K562 (cell line): ENCODE measurements at regions not wholly inside any gene's neighbourhood (a gene's known extent, or its start where the extent isn't known, plus 50 kb on each side); places are given as distances from the start of the nearest gene placed in this dataset.

Experiments used
- POLR2AphosphoS5 ChIP-seq: IDR thresholded peaks from 2 replicates; pipeline ENCODE4 v1.6.1; 2011; ENCODE audit warnings: mild to moderate bottlenecking, low read depth, low read length, moderate library complexity; ENCODE audit not compliant: control insufficient read depth, insufficient read depth
- YY1 ChIP-seq, 3 experiments: IDR thresholded peaks; 2 replicates each; pipeline ENCODE4 v1.6.1; 2011; ENCODE audit warnings: low read length in 2 of 3, mild to moderate bottlenecking in 2 of 3, moderate library complexity in 2 of 3, borderline replicate concordance in 1 of 3, control low read depth in 1 of 3, low read depth in 1 of 3; ENCODE audit not compliant: insufficient read depth in 3 of 3, insufficient replicate concordance in 2 of 3, control insufficient read depth in 1 of 3, insufficient read length in 1 of 3; ENCODE audit errors: extremely low read depth in 1 of 3
- ZFP1 ChIP-seq: fragments of 450-650 bp; formaldehyde crosslinking; IDR thresholded peaks from 2 replicates; pipeline ENCODE4 v1.4.0; 2020; ENCODE audit warnings: mild to moderate bottlenecking, mixed read lengths
- TF ChIP-seq, protein P1 (sequence below): fragments of 450-650 bp; formaldehyde crosslinking; IDR thresholded peaks from 2 replicates; pipeline ENCODE4 v1.4.0; 2022; ENCODE audit warnings: missing genetic modification characterization
- TF ChIP-seq, protein P2 (sequence below): fragments of 250-450 bp; sonication (Bioruptor Pico); IDR thresholded peaks from 2 replicates; pipeline ENCODE4 v1.5.0; 2021; ENCODE audit warnings: mild to moderate bottlenecking, moderate library complexity

DNA sequence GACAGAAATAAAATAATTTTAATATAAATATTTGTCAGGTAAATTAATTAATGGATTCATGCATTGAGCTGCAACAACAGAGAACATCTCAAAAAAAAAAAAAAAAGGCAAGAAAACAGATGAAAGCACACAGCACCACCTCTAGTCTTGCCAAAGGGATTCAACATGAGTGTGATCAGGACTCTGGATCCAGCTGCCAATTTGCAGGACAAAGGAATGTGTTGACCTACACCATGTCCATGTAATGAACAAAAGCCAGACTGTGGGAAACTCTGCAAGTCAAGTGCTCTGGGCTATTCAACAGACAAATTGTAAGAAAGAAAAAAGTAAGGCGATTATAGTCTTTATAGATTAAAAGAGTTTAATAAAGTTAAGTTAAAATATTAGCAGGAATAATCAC lies 769.3 kb downstream of the TLR4 start:
- TF ChIP-seq, protein P1, sequence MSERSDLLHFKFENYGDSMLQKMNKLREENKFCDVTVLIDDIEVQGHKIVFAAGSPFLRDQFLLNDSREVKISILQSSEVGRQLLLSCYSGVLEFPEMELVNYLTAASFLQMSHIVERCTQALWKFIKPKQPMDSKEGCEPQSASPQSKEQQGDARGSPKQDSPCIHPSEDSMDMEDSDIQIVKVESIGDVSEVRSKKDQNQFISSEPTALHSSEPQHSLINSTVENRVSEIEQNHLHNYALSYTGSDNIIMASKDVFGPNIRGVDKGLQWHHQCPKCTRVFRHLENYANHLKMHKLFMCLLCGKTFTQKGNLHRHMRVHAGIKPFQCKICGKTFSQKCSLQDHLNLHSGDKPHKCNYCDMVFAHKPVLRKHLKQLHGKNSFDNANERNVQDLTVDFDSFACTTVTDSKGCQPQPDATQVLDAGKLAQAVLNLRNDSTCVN, result no peak
- TF ChIP-seq, protein P2, sequence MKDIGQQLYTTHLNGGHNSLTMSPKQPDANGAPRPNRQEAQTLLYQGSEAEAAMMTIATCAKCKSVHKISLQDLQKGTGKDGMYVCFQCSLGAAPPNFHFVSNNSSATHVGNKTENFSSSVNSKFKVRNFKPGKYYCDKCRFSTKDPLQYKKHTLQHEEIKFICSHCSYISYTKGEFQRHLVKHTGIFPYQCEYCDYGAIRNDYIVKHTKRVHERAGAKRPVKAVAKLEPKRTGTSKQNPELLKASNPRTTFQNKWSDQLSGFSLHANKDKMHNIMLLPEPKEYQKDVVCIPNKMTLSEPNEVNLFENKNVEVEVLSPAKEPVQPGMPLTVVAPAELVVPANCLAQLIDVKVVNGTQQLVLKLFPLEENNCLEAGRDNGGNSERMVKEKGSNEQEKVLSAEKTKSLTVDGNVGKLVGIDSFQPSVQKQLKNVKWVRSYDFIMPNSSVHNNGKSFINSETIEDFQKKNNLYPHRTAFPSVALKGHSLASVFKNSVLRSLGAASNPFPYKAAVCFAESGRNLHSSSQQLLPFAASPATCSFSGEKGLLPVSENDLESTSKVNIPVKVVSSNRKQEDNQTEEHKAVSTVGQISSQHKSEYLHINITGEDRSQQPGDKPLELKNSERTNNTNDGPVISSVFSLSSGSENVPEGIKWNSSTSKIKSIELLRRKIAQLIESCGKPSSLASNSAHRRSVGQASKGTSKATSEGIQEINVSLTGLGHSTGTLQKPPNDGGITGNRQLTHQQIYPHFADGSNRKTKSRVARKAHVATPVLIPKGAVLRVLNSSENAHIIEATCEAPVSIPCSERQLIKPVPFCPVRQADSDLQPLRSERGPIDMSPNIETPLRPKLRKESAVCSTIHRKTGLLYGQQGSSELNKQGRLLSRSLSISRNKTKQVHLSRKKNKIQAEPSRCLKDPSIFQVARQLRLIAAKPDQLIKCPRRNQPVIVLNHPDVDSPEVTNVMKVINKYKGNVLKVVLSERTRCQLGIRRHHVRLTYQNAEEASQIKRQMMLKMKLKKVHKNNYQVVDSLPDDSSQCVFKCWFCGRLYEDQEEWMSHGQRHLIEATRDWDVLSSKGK (CRISPR knock-in tag), result no peak
- TF ChIP-seq YY1 (IDR thresholded peaks at IDR 0.05; ENCODE audit: borderline replicate concordance in 1 of 3, control insufficient read depth in 1 of 3, extremely low read depth in 1 of 3, insufficient read depth in 3 of 3, insufficient read length in 1 of 3, insufficient replicate concordance in 2 of 3, low read depth in 1 of 3, low read length in 2 of 3) (no peak), POLR2AphosphoS5 (no peak), ZFP1 (CRISPR knock-in tag) (no peak)
